Activated gamma-delta T cell treated with Interleukin-2 at 50 U/mL for 16 hours (primary cell): ENCODE measurements at regions not wholly inside any gene's neighbourhood (a gene's known extent, or its start where the extent isn't known, plus 50 kb on each side); places are given as distances from the start of the nearest gene placed in this dataset.

Experiments used
- DNase-seq: peaks from one replicate; pipeline ENCODE4 v3.0.0-alpha.2; 2020

- DNase-seq = no peak
Measured at GRCh38 chr3:145780301-145780700, 380.7 kb downstream of the PLOD2 start.

- no peak for DNase-seq
Measured at GRCh38 chr3:145785668-145786067, 375.3 kb downstream of the PLOD2 start.

GRCh38 chr3:145798007-145798406 lies 363.0 kb downstream of the PLOD2 start:
- DNase-seq = no peak

- DNase-seq = no peak
Measured at GRCh38 chr3:145798696-145799537, 362.1 kb downstream of the PLOD2 start.

- DNase-seq = no peak
Measured at GRCh38 chr3:145801696-145802095, 359.3 kb downstream of the PLOD2 start.

- no peak for DNase-seq
Measured at GRCh38 chr3:145807990-145808389, 353.0 kb downstream of the PLOD2 start.

GRCh38 chr3:145812391-145812790 lies 348.6 kb downstream of the PLOD2 start:
- DNase-seq = no peak

- no peak for DNase-seq
Measured at GRCh38 chr3:145815707-145816413, 345.1 kb downstream of the PLOD2 start.

GRCh38 chr3:145817870-145818483 lies 343.0 kb downstream of the PLOD2 start:
- DNase-seq = no peak

- DNase-seq = no peak
Measured at GRCh38 chr3:145820170-145820569, 340.8 kb downstream of the PLOD2 start.

- no peak for DNase-seq
Measured at GRCh38 chr3:145842294-145842902, 318.6 kb downstream of the PLOD2 start.

GRCh38 chr3:145843561-145843960 lies 317.4 kb downstream of the PLOD2 start:
- DNase-seq = no peak

GRCh38 chr3:145849115-145849514 lies 311.9 kb downstream of the PLOD2 start:
- DNase-seq = no peak

- no peak for DNase-seq
Measured at GRCh38 chr3:145854499-145854898, 306.5 kb downstream of the PLOD2 start.

GRCh38 chr3:145857956-145858355 lies 303.0 kb downstream of the PLOD2 start:
- DNase-seq = no peak

GRCh38 chr3:145864336-145864735 lies 296.6 kb downstream of the PLOD2 start:
- DNase-seq = no peak

GRCh38 chr3:145865399-145866018 lies 295.5 kb downstream of the PLOD2 start:
- no peak for DNase-seq

GRCh38 chr3:145869958-145870357 lies 291.0 kb downstream of the PLOD2 start:
- DNase-seq = no peak

GRCh38 chr3:145882436-145882835 lies 278.5 kb downstream of the PLOD2 start:
- DNase-seq = no peak

- no peak for DNase-seq
Measured at GRCh38 chr3:145889730-145890129, 271.3 kb downstream of the PLOD2 start.

- no peak for DNase-seq
Measured at GRCh38 chr3:145892869-145893268, 268.1 kb downstream of the PLOD2 start.

GRCh38 chr3:145893331-145893730 lies 267.7 kb downstream of the PLOD2 start:
- DNase-seq = no peak

GRCh38 chr3:145898487-145898886 lies 262.5 kb downstream of the PLOD2 start:
- DNase-seq = no peak
